SK-N-SH (cell line): ENCODE measurements at regions not wholly inside any gene's neighbourhood (a gene's known extent, or its start where the extent isn't known, plus 50 kb on each side); places are given as distances from the start of the nearest gene placed in this dataset.

ENCODE experiments used
- CTCF ChIP-seq: fragments of 200-600 bp; sonication (generic); IDR thresholded peaks from 2 replicates; pipeline ENCODE4 v1.6.1; 2017; ENCODE audit warnings: antibody characterized with exemption, mild to moderate bottlenecking, moderate library complexity
- EZH2phosphoT487 ChIP-seq: fragments of 200-600 bp; sonication (generic); IDR thresholded peaks from 2 replicates; pipeline ENCODE4 v1.6.1; 2017; ENCODE audit warnings: low read depth, mixed run types, mild to moderate bottlenecking, antibody characterized with exemption, moderate library complexity, borderline replicate concordance
- FOXM1 ChIP-seq: IDR thresholded peaks from 2 replicates; pipeline ENCODE4 v1.4.0; 2012; ENCODE audit warnings: low read depth, mild to moderate bottlenecking
- JUND ChIP-seq: IDR thresholded peaks from 2 replicates; pipeline ENCODE4 v1.4.0; 2012
- MXI1 ChIP-seq: IDR thresholded peaks from 2 replicates; pipeline ENCODE4 v1.6.1; 2012; ENCODE audit warnings: mild to moderate bottlenecking, low read depth, low read length, improper control_type of control experiment
- RAD21 ChIP-seq: IDR thresholded peaks from 2 replicates; pipeline ENCODE4 v1.6.1; 2012; ENCODE audit warnings: mild to moderate bottlenecking, low read length
- SIN3A ChIP-seq: IDR thresholded peaks from 2 replicates; pipeline ENCODE4 v1.6.1; 2012; ENCODE audit warnings: low read depth, mild to moderate bottlenecking, low read length, moderate library complexity, borderline replicate concordance
- SMC3 ChIP-seq: IDR thresholded peaks from 2 replicates; pipeline ENCODE4 v1.6.1; 2012; ENCODE audit warnings: low read depth, low read length, improper control_type of control experiment
- TAF1 ChIP-seq: IDR thresholded peaks from 2 replicates; pipeline ENCODE4 v1.6.1; 2012; ENCODE audit warnings: low read depth, mild to moderate bottlenecking, low read length, moderate library complexity, borderline replicate concordance
- TCF12 ChIP-seq: IDR thresholded peaks from 2 replicates; pipeline ENCODE4 v1.4.0; 2012
- TF ChIP-seq, protein P1 (sequence below): fragments of 150-350 bp; IDR thresholded peaks from 2 replicates; pipeline ENCODE4 v1.6.1; 2017; ENCODE audit warnings: antibody characterized with exemption, low read length, low read depth, borderline replicate concordance
- TF ChIP-seq, protein P2 (sequence below): IDR thresholded peaks from 2 replicates; pipeline ENCODE4 v1.6.1; 2012; ENCODE audit warnings: mild to moderate bottlenecking, low read depth, low read length, moderate library complexity
- TF ChIP-seq, protein P3 (sequence below): IDR thresholded peaks from 2 replicates; pipeline ENCODE4 v1.4.0; 2012; ENCODE audit warnings: low read depth, borderline replicate concordance

- no peak for TF ChIP-seq TCF12
- no peak for TF ChIP-seq EZH2phosphoT487
- TF ChIP-seq, protein P1, sequence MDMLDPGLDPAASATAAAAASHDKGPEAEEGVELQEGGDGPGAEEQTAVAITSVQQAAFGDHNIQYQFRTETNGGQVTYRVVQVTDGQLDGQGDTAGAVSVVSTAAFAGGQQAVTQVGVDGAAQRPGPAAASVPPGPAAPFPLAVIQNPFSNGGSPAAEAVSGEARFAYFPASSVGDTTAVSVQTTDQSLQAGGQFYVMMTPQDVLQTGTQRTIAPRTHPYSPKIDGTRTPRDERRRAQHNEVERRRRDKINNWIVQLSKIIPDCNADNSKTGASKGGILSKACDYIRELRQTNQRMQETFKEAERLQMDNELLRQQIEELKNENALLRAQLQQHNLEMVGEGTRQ: no peak
- TF ChIP-seq TAF1: no peak
- TF ChIP-seq CTCF: no peak
- TF ChIP-seq FOXM1: no peak
- no peak for TF ChIP-seq MXI1
- no peak for TF ChIP-seq RAD21
- TF ChIP-seq, protein P2, sequence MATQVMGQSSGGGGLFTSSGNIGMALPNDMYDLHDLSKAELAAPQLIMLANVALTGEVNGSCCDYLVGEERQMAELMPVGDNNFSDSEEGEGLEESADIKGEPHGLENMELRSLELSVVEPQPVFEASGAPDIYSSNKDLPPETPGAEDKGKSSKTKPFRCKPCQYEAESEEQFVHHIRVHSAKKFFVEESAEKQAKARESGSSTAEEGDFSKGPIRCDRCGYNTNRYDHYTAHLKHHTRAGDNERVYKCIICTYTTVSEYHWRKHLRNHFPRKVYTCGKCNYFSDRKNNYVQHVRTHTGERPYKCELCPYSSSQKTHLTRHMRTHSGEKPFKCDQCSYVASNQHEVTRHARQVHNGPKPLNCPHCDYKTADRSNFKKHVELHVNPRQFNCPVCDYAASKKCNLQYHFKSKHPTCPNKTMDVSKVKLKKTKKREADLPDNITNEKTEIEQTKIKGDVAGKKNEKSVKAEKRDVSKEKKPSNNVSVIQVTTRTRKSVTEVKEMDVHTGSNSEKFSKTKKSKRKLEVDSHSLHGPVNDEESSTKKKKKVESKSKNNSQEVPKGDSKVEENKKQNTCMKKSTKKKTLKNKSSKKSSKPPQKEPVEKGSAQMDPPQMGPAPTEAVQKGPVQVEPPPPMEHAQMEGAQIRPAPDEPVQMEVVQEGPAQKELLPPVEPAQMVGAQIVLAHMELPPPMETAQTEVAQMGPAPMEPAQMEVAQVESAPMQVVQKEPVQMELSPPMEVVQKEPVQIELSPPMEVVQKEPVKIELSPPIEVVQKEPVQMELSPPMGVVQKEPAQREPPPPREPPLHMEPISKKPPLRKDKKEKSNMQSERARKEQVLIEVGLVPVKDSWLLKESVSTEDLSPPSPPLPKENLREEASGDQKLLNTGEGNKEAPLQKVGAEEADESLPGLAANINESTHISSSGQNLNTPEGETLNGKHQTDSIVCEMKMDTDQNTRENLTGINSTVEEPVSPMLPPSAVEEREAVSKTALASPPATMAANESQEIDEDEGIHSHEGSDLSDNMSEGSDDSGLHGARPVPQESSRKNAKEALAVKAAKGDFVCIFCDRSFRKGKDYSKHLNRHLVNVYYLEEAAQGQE: no peak
- TF ChIP-seq SIN3A: no peak
- TF ChIP-seq JUND: no peak
- TF ChIP-seq, protein P3, sequence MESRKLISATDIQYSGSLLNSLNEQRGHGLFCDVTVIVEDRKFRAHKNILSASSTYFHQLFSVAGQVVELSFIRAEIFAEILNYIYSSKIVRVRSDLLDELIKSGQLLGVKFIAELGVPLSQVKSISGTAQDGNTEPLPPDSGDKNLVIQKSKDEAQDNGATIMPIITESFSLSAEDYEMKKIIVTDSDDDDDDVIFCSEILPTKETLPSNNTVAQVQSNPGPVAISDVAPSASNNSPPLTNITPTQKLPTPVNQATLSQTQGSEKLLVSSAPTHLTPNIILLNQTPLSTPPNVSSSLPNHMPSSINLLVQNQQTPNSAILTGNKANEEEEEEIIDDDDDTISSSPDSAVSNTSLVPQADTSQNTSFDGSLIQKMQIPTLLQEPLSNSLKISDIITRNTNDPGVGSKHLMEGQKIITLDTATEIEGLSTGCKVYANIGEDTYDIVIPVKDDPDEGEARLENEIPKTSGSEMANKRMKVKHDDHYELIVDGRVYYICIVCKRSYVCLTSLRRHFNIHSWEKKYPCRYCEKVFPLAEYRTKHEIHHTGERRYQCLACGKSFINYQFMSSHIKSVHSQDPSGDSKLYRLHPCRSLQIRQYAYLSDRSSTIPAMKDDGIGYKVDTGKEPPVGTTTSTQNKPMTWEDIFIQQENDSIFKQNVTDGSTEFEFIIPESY: no peak
- TF ChIP-seq SMC3: no peak
Measured at GRCh38 chr12:125455556-125455955, 390.3 kb downstream of the AACS start.
